Esophagus muscularis mucosa (tissue), 4 donors: ENCODE measurements at regions not wholly inside any gene's neighbourhood (a gene's known extent, or its start where the extent isn't known, plus 50 kb on each side); places are given as distances from the start of the nearest gene placed in this dataset.

Source experiments
- CTCF ChIP-seq, 3 experiments: fragments of 200-600 bp in 2 of 3; fragments of 450-650 bp in 1 of 3; sonication (generic) in 2 of 3; IDR thresholded peaks; one replicate each; pipeline ENCODE4 v1.5.1; 2017 to 2019; ENCODE audit warnings: antibody characterized with exemption in 3 of 3, mild to moderate bottlenecking in 2 of 3, moderate library complexity in 1 of 3
- EP300 ChIP-seq: sonication (generic); formaldehyde crosslinking; IDR thresholded peaks from one replicate; pipeline ENCODE4 v1.6.1; 2017; ENCODE audit warnings: antibody characterized with exemption
- POLR2A ChIP-seq: fragments of 450-650 bp; IDR thresholded peaks from one replicate; pipeline ENCODE4 v1.6.1; 2017; ENCODE audit warnings: antibody characterized with exemption, moderate library complexity, mild to moderate bottlenecking, low read depth
- POLR2AphosphoS5 ChIP-seq, 2 donors: sonication (generic); formaldehyde crosslinking; IDR thresholded peaks; one replicate each; pipeline ENCODE4 v1.6.1; 2017; ENCODE audit warnings: antibody characterized with exemption in 2 of 2

- TF ChIP-seq CTCF (IDR thresholded peaks at IDR 0.05): no peak
- TF ChIP-seq POLR2A: no peak
- no peak for TF ChIP-seq POLR2AphosphoS5 (IDR thresholded peaks at IDR 0.05)
- TF ChIP-seq EP300: no peak
Observed at GRCh38 chr12:88291498-88292131, 149.5 kb downstream of the TMTC3 start.
